Stimulated activated CD4-positive, alpha-beta T cell treated with anti-CD3 and anti-CD28 coated beads, Interleukin-4, amount 100 ng/mL, for 4 hours (primary cell): ENCODE measurements at regions not wholly inside any gene's neighbourhood (a gene's known extent, or its start where the extent isn't known, plus 50 kb on each side); places are given as distances from the start of the nearest gene placed in this dataset.
"Not testable (repeated sequence)": the region's sequence is repeated elsewhere in the genome, so short reads cannot be mapped to it uniquely, and the experiment has no call there.

Experiments used
- DNase-seq, 2 experiments: peaks; one replicate each; pipeline ENCODE4 v3.0.0-alpha.2; 2020

- DNase-seq, result no peak
Measured at GRCh38 chr18:60060026-60060425, 160.2 kb downstream of the PMAIP1 start.

DNA sequence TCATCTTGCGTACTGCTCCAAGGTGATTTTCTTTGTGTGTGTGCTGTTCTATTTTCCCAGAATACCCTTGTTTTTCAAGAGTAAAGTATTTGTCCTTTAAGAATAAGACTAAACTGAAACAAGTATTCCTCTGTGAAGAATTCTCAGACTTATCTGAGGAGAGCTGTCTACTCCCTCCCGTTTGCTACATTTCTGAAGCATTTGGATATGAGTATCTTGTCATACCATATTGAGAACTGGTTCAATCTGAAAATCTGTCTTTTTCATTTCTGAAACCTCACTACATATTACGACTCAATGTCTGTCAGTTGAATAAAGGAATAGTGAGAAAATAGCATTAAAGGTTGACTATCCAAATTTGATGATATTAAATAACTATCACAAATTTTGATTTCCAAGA is 159.4 kb downstream of the PMAIP1 start:
- no peak for DNase-seq

DNA sequence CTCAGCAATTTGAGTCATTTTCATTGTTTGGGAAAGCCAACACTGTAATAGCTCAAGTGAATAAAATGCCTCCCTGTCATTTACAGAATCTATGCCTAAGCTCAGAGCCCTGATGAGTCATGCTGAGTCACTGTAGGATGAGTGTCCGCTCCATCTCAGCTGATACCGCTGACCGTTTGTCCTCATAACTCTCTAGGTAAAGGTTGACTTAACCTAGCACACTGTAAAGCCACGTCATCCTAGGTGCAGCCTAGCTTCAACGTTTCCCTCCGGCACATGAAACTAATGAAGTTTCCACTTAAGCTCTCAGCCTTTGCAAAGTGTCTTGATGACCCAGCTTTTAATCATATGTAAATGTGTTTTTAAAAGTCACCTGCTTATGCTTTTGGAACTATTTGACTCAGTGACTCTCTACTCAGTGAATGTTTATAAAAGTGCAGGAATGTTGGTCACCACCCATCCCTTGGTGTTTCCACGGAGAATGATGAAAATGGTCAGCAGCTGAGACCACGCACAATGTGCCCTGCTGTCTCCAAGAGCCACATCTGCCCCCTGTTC is 154.0 kb downstream of the PMAIP1 start:
- no peak for DNase-seq

DNA sequence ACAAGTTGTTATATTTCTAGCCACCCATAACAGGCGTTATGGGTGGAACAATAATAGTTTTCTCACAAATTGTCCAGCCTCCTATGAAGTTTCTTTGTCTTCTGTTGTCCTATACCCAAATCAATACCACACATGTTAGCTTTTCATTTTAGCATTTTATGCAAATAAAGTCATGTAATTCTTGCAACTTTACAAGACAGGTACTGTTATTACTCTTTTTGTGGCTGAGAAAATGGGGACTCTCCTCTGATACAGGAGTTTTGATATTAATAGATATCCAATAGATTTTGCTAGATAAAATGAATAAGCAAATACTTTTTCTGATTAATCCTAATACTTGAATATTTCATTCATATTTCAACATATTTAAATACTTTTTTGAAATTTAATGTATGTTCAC is 151.0 kb downstream of the PMAIP1 start:
- no peak for DNase-seq

GRCh38 chr18:60049172-60049571 is 149.4 kb downstream of the PMAIP1 start:
- DNase-seq, result no peak

DNA sequence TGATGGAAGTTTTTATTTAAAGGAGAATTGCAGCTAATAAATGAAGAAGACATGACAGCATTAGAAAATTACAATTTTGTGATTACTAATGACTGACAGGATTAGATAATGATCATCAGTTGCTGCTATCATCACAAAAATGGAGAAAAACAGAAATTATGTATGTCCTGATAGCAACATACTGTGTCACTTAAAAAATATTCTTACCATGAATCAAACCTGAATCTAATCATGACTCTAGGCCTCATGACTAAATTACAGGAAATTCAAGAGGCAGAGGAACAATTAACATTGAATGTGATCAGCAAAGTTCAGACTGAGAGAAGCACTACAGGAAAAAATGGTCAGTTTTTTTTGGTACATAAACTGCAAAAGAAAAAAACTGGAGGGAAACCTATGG is 147.8 kb downstream of the PMAIP1 start:
- DNase-seq, result no peak

DNA sequence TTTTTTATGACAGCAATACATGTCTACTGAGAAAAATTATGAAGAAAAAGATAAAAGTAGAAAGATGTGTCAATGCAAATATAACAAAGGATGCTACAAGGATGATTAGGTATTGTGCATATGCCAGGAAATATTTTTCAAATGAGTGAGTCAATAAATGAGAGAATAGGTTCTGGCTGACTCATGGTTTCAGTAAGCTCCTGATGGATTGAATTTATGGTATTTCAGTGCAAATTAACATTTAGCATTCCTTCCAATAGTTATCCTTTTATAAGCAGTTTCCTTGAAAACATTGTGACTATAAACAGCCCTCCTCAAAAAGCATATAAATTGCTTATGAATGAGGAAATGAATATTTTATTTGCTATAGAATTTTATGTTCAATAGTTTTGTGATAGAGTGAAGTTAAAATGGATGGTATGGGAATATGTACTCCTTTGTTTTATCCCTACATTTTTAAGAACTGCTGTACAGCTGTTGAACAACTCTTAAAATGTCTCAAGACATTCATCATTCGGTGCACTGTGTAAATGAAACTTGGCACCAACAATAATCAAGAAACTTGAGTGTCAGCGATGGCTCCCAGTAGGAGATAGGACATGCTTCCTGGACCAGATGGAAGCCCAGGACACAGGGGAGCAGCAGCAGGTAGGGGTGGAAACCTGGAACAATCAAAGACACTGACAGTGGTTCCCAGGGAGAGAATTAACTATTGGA is 144.7 kb downstream of the PMAIP1 start:
- DNase-seq, result no peak

DNA sequence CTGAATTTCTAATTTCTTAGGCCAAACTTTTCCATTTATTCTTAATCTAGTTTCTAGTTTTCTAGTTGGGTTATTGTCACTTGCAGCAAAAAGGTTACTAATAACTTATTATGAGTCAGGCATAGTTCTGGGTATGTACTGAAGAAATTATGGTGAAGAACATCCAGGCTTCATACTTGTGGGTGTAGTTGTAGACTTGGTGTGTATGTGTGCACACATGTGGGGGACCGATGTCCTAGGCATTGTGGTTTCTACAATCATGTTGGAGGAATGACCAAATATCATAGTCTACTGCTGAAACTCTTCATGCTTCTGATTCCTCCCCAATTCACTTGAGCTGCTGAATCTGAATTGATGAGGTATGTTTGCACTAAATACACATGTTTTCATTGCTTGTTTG is 141.2 kb downstream of the PMAIP1 start:
- DNase-seq, result no peak

DNA sequence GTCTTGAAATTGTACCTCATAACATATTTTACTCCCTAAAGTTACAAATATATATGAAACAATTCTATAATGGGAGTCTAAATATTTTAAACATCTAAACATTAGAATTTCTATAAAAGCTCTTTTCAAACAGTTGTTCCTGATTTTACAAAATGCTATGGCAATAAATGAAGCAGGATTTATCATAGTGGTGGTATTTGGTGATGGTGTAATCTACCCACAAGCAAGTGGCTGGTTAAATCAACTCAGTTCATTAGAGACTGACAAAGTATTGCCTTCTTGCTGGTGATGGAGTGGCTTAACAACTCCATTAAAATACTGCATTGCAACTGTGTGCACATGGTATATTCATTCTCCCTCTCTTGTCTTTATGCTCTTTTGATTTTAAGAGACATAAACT is 138.9 kb downstream of the PMAIP1 start:
- DNase-seq, result no peak

DNA sequence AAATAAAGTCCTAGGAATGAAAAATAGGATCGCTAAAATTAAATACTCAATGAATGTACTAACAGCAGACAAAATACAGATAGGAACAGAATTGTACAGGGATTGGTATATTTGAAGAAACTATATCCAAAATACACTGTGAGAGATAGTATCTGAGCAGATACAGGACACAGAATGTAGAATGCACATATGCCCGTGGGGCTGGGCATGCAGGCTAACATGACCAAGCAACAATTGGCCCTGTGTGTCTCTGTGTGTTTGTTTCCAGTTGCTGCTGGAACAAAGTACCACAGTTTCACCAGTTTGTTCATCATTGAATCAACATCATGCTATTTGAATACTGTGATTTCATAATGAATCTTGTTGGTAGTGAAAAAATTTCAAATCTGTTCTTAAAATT is 127.6 kb downstream of the PMAIP1 start:
- no peak for DNase-seq

DNA sequence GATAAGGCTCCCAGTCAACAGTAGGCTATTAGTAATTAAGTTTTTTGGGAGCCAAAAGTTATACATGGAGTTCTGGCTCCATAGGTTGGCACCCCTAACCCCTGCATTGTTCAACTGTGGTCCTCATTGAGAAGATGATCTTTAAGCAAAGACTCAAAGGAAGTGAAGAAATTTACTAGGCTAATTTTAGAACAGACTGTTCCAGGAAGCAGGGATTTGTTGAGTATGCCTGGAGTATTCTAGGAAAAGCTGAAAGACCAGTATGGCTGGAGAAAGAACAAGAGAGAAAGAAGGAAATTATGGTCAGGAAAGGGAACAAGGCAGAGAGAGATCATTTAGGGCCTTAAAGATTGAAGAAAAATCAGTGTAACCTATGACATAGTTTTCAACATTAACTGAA is 125.1 kb downstream of the PMAIP1 start:
- DNase-seq, result no peak

DNA sequence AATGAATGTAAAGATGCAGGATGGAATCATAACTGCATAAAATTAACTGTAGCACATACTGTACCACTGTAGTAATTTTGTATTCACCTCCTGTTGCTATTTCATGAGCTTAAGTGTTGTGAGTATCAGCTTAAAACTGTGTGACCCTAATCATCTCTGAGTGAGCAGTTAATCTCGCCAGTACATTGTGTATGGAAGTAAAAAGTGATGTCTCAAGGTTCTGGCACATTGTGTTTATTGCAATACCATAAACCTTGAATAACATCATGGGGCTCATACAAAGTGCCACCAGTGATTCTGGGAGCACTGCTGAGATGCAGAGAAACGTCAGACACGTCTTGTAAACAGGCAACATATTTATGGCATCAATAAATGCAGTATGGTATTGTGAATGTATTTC is 124.5 kb downstream of the PMAIP1 start:
- no peak for DNase-seq

- DNase-seq, result no peak
Measured at GRCh38 chr18:60022671-60023276, 123.0 kb downstream of the PMAIP1 start.

DNA sequence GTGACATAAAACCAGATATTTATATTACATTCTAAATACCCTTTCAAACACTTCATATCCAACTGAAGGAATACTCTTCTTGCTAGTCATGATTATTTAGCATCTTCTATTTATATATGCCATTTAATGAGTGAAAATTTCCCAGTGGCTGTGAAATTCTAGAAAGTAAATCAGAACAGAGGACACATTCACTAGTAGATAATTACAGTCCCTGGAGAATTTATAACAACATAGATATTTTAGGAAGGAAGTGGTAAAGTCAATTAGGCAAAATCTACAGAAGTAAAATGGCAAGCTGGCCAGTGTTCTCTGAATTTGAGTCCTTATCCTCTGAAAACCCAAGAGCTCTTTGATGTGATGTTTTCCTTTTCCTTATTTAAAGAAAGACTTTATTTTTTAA is 121.8 kb downstream of the PMAIP1 start:
- DNase-seq, result no peak

DNA sequence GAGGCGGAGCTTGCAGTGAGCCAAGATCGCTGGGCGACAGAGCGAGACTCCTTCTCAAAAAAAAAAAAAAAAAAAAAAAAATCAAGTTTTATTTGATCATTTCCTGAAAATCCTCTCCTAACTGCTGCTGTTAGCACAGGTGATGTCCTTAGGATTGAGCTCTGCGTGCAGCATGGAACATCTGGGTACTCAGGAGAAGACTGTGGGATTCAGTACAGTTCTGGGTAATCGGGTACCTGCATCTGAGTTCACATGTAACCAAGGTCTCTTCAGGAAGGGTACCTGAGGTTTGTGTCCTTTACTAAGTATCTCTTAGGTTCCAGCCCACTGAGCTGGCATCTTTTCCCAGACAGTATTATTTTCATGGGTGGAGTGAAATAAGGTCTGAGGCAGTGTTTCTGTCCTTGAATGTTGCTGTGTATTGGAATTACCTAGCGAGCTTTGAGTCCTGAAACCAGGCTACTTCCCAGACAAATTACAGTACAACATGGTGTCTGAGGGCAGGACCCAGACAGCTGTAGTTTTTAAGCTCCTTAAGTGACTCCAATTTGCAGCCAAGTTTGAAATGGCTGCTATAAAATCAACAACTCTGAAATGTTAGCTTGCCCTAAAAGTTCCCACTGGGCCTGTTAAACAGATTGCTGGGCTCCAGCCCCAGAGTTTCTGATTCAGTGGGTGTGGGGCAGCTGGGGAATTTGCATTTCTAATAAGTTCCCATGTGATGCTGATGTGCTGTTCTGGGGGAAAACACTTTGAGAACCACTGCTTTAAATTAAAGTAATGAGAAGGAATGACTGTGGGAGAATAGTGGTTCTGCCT is 120.5 kb downstream of the PMAIP1 start:
- no peak for DNase-seq

GRCh38 chr18:60019463-60019840 is 119.7 kb downstream of the PMAIP1 start:
- DNase-seq, result no peak

GRCh38 chr18:60018618-60019462 is 119.0 kb downstream of the PMAIP1 start:
- no peak for DNase-seq

DNA sequence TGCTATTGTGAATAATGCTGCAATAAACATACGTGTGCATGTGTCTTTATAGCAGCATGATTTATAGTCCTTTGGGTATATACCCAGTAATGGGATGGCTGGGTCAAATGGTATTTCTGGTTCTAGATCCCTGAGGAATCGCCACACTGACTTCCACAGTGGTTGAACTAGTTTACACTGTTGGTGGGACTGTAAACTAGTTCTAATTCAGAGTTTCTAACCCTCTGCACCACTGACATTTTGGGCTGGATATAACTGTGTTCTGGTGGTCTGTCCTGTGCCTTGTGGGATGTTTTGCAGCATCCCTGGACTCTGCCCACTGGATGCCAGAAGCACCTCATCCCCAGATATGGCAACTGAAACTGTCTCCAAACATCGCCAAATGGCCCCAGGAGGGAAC is 118.3 kb downstream of the PMAIP1 start:
- DNase-seq, result not testable (repeated sequence)

DNA sequence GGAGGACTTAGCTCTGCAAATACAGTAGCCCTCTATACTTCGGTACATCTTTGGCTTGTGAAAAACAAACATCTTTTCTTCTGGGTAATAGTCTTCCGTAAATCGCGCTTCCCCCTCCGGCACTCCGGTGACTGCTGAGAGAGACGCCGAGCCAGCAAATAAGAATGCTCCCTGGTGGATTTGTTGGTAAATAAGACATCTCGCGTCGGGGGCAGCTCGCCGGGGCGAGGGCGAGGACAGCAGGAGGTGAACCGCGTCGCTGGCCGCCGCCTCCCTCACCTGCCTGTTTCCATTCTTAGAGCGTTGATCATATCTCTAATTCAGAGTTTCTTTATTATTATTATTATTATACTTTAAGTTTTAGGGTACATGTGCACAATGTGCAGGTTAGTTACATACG is 117.6 kb downstream of the PMAIP1 start:
- no peak for DNase-seq

GRCh38 chr18:60015826-60016225 is 116.0 kb downstream of the PMAIP1 start:
- DNase-seq, result not testable (repeated sequence)

DNA sequence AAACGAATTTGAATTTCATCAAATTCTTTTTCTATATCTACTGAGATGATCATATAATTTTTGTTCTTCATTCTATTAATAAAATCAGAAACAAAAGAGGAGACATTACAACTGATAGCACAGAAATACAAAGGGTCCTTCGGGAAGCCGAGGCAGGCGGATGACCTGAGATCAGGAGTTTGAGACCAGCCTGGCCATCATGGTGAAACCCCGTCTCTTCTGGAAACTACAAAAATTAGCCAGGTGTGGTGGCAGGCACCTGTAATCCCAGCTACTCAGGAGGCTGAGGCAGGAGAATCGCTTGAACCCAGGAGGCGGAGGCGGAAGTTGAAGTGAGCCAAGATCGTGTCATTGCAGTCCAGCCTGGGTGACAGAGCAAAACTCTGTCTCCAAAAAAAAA is 113.4 kb downstream of the PMAIP1 start:
- not testable (repeated sequence) for DNase-seq

DNA sequence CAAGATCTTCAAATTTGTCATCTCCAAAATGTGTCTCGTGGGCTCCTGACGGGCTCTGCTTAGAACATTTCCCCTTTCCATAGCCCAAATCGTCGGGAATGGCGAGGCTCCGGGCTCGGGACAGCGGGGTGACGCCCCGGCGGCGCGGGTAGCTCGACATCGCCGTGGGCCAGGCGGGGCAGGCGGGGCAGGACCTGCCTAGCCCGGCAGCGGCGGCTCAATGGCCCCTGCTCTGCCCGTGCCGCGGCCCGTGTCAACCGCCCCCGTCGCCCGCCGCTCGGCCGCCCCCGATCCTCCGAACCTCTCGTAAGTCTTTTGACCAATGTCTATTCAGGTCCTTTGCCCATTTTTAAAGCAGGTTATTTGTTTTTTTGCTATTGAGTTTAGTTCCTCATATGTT is 111.2 kb downstream of the PMAIP1 start:
- no peak for DNase-seq

DNA sequence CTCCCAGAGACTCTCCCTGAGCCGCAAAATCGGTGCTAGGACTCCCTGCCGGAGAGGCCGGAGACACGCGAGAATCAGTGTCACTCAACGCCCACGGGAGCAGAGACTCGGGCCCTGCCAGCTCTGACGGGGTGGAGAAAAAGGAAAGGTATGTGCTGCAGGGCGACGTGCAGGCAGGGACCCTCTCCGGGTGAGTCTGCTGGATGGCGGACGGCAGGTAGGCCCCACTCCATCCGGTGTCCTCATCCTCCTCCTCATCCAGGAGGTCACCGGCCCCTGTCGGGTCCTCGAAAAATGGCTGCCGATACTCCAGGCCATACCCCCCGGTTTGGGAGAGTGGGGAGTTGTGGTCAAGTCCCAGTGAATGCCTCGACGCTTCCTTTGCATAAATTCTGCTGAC is 110.7 kb downstream of the PMAIP1 start:
- no peak for DNase-seq
